ENCODE measurements at regions not wholly inside any gene's neighbourhood (a gene's known extent, or its start where the extent isn't known, plus 50 kb on each side); places are given as distances from the start of the nearest gene placed in this dataset.
"Not testable (repeated sequence)": the region's sequence is repeated elsewhere in the genome, so short reads cannot be mapped to it uniquely, and the experiment has no call there.

DNA sequence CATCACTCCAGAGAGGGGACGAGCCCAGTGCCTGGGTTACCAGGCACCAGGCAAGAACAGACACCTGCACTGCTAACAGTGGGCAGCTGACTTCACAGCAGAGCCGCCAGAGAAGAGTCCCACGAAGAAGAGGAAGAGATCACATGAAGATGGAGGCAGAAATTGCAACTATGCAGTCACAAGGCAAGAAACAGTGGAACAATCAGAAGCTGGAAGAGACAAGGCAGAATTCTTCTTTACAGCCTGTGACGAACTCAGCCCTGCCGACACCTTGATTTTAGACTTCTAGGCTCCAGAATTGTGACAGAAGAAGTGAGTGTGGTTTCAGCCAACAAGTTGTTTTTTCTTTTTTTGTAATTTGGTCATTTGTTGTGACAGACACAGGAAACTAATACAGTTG lies 59.2 kb downstream of the IL12A start:
- no peak for DNase-seq

DNA sequence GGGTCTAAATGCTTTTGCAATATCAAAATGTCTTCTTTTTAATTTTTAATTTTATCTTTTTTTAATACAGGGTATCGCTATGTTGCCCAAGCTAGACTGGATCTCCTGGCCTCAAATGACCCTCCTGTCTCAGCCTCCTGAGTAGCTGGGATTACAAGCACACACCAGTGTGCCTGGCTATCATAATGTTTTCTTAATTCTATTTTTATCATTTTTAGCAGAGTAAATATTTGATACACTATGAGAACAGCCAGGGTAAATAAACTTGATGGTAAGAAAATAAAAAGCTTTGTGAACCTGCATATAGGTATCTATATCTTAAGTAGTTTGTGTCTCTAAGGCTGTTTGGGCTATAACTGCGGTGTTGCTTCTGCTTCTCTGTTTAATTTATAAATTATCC lies 60.4 kb downstream of the IL12A start:
- DNase-seq: no peak

DNA sequence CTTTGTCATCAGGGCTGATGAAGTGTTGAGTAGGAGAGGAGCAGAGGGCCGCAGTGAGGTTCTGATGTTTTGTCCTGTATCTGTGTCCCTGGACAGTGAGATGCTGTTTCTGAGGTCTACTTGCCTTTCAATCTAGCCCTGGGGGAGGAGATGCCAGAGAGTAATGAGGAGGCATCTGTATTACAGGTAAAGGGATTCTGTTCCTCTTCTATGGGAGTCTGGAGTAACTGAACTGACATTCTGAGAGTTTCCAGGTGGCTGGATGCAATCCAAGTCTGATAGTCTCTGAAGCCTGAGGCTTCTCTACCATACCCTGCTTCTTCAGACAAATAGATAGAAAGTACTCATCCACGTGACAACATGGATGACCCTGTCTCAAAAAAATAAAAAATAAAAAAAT lies 60.9 kb downstream of the IL12A start:
- DNase-seq: no peak

DNA sequence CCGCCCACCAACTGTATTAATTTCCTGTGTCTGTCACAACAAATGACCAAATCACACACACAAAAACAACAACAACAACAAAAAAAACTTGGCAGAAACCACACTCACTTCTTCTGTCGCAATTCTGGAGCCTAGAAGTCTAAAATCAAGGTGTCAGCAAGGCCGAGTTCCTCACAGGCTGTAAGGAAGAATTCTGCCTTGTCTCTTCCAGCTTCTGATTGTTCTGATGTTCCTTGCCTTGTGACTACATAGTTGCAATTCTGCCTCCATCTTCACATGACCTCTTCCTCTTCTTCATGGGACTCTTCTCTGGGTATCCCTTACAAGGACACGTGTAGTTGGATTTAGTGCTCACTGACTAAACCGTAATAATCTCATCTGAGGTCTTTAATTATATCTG lies 61.4 kb downstream of the IL12A start:
- DNase-seq: no peak

DNA sequence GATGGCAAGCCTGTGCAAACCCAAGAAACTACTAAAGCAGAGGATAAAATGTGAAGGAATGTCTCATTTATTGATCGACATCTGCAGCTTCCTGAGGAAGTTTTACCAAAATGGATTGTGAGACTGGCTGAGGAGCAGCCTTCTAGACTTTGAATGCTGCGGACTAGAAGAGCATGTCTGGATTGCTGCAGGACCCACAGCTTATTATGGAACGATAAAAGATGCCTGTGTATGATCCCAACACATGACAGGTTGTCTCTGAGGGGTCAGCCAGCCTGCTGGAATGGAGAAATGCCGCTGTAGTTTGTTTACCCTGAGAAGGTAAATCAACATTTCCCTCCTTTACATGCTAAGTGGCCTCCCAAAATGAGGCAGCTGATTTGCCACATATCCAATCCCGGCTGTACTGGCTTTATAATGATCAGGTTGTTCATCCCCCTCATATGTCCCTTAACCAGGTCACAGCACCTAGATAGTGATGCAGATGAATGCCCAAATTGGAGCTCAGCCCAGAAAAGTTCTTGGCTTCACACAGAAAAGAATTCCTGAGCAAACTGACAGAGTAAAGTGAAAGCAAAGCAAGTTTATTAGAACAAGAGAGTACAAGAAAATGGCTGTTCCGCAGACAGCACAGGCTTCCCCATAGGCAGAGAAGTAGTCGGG lies 63.9 kb downstream of the IL12A start:
- DNase-seq: no peak

DNA sequence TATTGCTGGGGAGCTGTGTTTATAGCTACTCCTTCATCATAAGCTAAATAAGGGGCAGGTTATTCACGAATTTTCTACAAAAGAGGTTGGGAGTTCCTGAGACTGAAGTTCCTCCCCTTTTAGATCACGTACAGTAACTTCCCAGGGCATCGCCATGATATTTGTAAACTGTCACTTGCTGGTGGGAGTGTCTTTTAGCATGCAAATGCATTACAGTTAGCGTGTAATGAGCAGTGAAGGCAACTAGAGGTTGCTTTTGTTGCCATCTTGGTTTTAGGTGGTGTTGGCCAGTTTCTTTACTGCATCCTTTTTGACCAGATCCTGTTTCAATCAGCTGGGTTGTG lies 64.4 kb downstream of the IL12A start:
- DNase-seq: no peak

DNA sequence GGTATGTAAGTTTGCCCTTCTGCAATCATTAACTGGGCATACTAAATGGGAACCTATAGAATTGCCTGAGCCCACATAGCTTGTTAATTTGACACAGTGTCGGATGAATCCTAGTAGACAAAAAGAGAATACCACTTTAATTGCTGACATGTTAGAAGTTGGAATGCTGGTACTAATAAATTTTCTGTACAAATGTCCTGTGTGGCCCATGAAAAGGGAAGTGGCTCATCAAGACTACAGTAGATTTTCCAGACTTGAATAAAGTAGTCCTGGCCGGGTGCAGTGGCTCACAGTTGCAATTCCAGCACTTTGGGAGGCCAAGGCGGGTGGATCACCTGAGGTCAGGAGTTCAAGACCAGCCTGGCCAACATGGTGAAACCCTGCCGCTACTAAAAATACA lies 66.2 kb downstream of the IL12A start:
- DNase-seq: not testable (repeated sequence)

DNA sequence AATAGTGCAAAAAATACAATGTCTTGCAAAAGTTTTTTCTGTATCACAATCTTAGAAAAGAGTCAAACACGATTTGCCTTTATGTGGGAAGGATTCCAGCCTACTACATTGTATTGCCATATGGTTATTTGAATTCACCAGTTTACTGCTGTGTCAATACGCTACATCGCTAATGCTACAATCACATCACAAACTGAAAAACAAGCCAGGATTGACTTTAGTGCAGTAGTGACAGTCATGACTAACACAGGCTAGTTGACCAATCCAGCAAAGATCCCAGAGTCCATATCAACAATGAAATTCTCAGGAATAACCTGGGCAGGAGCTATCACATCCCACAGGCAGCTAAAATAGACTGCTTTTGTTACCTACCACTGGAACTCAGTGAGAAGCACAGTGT lies 67.0 kb downstream of the IL12A start:
- DNase-seq: no peak

DNA sequence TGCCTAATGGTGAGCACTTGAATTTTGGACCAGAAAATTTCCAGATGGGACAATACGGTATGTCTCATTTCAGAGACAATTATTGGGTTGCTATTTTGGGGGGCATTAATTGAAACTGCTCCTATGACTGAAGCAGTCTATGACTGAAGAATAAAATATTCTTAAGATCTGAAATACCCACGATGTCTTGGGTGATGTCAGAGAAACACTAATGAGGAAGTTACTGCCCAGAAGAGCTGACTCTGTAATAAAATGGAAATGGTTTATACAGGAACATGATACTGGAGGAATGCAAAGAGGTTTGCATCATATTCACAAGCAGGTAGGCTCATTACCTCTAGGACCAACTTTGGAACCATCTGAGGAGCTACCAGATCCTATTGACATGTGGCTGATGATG lies 68.7 kb downstream of the IL12A start:
- no peak for DNase-seq

DNA sequence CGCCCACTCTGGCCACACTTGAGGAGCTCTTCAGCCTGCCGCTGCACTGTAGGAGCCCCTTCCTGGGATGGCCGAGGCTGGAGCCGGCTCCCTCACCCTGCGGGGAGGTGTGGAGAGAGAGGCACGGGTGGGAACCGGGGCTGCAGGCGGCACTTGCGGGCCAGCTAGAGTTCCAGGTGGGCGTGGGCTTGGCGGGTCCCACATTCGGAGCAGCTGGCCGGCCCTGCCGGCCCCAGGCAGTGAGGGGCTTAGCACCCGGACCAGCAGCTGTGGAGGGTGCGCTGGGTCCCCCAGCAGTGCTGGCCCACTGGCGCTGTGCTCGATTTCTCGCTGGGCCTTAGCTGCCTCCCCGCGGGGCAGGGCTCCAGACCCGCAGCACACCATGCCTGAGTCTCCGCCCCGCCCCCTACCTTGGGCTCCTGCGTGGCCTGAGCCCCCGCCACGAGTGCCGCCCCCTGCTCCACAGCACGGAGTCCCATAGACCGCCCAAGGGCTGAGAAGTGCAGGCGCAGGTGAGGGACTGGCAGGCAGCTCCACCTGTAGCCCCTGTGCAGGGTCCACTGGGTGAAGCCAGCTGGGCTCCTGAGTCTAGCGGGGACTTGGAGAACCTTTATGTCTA lies 71.9 kb downstream of the IL12A start:
- DNase-seq: no peak

DNA sequence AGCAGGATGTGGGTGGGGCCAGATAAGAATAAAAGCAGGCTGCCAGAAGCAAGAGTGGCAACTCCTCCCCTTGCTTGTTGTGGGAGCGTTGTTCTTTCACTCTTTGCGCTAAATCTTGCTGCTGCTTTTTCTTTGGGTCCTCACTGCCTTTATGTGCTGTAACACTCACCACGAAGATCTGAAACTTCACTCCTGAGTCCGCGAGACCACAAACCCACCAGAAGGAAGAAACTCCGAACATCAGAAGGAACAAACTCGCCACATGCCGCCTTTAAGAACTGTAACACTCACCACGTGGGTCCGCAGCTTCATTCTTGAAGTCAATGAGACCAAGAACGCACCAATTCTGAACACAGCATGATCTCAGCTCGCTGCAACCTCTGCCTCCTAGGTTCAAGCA lies 72.9 kb downstream of the IL12A start:
- no peak for DNase-seq

DNA sequence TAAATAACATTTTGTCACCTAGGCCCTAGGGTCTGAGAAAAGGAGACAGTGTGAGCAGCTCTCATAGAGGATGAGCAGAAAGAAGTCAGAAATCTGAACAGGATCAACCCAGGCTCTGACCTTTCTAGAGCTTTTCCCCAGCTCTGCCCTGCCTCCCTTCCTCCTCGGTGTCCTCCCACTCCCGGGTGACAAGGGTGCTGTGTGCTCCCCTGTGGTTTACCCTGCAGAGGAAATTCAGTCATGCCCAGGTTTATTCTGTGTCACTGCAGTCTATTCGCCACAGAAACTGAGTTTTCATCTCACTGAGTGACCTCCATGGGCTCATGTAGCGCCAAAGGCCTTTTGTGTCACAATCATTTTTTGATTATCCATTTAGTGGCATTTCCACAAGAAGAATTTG lies 76.6 kb downstream of the IL12A start:
- no peak for DNase-seq

DNA sequence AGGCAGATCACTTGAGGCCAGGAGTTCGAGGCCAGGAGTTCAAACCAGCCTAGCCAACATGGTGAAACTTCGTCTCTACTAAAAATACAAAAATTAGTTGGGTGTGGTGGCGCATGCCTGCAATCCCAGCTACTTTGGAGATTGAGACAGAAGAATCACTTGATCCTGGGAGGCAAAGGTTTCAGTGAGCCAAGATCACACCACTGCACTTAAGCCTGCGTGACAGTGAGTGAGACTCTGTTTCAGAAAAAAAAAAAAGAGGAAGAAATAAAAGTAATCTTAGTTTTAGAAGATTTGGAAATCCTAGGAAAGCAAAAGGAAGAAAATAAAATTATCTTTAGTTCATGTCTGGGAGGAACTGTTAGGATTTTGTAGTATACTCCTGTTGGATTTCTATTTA lies 77.2 kb downstream of the IL12A start:
- no peak for DNase-seq

DNA sequence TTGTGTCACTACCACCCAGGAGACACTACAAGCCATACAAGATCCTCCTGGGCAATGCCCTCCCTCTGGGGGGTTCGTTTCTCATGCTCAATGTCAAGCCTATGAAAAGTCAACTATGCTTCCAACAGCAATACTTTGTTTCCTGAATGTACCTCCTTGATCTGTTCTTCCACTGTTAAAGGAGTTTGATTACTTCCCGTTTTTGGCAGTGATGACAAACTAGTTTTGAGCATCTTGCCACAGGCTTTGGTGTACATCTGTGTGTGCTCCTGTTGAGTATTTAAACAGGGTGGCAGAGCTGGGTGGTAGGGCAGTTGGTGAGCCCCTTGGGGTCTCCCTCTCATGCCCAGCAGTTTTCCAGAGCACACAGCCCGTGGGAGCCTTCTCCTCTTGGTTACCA lies 81.4 kb downstream of the IL12A start:
- DNase-seq: no peak

DNA sequence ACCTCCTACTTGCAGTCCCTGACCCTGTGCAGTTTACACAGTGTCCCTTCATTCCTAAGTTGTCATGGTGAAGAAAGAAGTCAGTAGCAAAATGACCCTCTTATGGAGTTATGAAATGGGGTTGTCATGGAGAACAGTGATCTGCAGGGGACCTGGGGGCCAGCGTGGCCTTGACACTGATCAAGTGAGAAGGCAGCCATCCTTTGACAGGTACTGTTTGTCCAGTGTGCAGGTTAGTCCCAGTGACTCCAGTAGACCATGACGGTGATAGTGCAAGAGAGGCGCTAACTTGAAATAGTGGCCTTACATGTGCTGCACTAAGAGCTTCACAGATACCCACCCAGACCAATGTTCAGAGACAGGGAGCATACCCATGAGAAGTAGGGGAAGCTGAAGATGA lies 87.9 kb downstream of the IL12A start:
- DNase-seq: no peak

DNA sequence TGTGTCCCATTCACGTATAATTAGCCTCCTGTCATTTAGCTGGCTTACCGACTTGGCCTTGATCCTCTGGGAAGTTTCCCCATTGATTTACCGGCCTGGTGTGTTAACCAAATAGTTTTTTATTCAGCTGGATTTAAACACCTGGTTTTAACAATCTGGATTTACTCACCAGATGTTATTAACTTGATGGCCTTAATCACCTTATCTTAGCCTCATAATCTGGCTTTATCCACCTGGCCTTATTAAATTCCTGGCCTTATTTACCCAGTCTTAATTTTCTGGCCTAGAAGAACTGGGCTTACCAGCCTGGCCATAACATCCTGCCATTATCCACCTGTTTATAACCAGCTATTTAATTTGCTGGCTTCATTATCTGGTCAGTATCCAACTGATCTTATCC lies 89.9 kb downstream of the IL12A start:
- DNase-seq: no peak

DNA sequence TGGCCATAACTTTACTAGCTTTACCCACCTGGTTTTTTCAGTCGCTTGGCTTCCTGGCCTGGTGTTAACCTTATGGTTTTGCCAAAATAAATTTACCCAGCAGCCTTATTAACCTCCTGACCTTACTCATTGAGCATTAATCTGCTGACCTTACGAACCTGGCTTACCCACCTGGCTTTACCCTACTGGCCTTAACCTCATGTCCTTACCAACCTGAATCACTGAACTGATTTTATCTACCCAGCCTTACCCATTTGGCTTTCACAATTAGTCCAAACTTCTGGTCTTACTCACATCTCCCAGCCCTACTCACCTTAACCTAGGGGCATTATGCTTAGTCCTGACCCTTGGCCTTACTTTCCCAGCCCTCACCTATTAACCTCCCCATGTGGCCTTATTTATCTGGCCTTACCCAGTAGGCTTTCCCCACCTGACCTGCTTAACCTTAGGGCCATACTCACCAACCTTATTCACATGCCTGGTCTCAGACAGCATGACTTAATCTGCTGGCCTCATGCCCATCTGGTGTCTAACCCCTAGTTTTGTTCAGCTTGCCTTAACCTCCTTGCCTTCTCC lies 93.4 kb downstream of the IL12A start:
- DNase-seq: no peak

DNA sequence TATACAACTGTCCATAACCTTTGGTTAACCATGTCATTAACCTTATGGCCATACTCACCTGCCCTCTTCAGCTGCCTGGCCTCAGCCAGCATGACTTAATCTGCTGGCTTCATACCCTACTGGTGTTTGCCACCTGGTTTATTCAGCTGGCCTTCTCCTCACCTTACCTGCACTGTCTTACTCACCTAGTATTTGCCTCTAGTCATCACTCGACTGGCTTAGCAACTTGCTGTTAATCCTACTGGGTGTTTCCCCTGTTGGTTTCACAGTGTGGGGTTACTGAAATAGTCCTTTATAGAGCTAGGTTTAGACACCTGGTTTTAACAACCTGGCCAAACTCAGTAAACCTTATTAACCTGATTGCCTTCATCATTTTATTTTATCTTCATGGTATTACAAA lies 96.4 kb downstream of the IL12A start:
- DNase-seq: no peak

DNA sequence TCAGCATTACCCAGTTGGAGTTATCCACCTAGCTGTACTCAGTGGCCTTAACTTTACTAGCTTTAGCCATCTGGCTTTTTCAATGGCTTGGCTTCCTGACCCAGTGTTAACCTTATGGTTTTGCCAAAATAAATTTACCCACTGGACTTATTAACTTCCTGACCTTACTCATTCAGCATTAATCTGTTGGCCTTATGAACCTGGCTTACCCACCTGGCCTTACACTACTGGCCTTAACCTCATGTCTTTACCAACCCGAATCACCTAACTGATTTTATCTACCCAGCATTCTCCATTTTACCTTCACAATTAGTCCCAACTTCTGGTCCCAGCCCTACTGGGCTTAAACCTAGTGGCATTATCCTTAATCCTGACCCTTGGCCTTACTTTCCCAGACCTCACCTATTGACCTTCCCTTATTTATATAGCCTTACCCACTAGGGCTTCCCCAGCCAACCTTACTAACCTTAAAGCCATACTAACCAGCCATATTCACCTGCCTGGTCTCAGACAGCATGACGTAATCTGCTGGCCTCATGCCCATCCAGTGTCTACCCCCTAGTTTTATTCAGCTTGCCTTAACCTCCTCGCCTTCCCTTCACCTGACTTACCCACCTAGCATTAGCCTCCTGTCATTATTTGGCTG lies 100.0 kb downstream of the IL12A start:
- no peak for DNase-seq

DNA sequence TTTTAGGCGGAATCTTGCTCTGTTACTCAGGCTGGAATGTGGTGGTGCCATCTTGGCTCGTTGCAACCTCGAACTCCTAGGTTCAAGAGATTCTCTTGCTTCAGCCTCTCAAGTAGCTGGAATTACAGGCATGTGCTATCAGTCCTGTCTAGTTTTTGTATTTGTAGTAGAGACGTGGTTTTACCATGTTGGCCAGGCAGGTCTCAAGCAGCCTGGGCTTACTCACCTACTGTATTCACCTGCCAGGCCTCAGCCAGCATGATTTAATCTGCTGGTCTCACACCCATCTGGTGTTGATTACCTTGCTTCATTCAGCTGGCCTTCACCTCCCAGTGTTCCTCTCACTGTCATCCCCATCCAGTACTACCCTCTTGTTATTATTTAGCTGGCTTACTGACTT lies 102.0 kb downstream of the IL12A start:
- no peak for DNase-seq

DNA sequence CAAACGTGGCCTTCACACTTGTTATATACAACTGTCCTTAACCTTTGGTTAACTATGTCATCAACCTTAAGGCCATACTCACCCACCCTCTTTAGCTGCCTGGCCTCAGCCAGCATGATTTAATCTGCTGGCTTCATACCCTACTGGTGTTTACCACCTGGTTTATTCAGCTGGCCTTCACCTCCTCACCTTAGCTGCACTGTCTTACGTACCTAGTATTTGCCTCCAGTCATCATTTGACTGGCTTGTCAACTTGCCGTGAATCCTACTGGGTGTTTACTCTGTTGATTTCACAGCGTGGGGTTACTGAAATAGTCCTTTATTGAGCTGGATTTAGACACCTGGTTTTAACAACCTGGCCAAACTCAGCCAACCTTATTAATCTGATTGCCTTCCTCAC lies 102.8 kb downstream of the IL12A start:
- no peak for DNase-seq

DNA sequence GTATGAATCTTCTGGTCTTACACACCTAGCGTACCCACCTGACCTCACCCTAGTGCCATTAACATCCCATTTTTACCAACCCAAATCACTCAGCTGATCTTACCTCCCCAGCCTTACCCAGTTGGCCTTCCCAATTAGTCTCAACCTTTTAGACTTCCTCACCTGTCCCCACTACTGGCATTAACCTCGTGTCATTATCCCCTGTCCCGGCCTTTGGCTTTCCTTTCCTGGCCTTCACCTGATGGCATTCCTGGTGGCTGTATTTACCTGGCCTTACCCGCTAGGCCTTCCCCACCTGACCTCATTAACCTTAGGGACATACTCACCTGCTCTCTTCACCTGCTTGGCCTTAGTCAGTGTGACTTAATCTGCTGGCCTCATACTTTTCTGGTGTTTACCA lies 104.1 kb downstream of the IL12A start:
- DNase-seq: no peak

DNA sequence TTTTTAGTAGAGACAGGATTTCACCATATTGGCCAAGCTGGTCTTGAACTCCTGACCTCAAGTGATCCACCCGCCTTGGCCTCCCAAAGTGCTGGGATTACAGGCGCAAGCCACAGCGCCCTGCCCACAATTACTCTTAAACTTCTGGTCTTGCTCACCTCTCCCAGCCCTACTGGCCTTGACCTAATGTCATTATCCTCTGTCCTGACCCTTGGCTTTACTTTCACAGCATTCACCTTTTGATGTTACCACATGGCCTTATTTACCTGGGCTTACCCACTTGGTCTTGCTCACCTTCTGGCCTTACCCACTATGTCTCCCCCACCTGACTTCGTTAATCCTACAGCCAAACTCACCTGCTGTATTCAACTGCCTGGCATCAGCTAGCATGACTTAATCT lies 105.9 kb downstream of the IL12A start:
- DNase-seq: no peak

DNA sequence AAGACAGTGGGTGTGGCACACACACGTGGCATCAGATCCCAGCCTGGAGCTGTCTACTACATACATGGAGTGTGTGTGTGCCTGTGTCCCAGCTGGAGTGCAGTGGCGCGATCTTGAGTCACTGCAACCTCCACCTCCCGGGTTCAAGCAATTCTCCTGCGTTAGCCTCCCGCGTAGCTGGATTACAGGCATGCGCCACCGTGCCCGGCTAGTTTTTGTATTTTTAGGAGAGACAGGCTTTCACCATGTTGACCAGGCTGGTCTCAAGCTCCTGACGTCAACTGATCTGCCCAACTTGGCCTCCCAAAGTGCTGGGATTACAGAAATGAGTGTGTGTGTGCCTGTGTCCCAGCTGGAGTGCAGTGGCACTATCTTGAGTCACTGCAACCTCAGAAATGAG lies 108.8 kb downstream of the IL12A start:
- no peak for DNase-seq

All from muscle of back (tissue), 3 donors.